Gastrocnemius medialis (tissue), 4 donors: ENCODE measurements at regions not wholly inside any gene's neighbourhood (a gene's known extent, or its start where the extent isn't known, plus 50 kb on each side); places are given as distances from the start of the nearest gene placed in this dataset.

Experiments
- CTCF ChIP-seq, 5 experiments: fragments of 450-650 bp in 3 of 5; fragments of 200-600 bp in 2 of 5; sonication (generic) in 2 of 5; IDR thresholded peaks in 4 of 5; conservative IDR thresholded peaks in 1 of 5; 1 replicate in 4 of 5; 2 replicates in 1 of 5; pipeline ENCODE4 v1.5.1; 2016 to 2019; ENCODE audit warnings: antibody characterized with exemption in 5 of 5, mild to moderate bottlenecking in 3 of 5, moderate library complexity in 3 of 5
- POLR2A ChIP-seq, 2 donors: fragments of 450-650 bp; IDR thresholded peaks; one replicate each; pipeline ENCODE4 v1.6.1; 2017; ENCODE audit warnings: antibody characterized with exemption in 2 of 2, mild to moderate bottlenecking in 2 of 2, moderate library complexity in 2 of 2

GRCh38 chr1:189927641-189928040 lies 550.0 kb downstream of the BRINP3 start:
- no peak for TF ChIP-seq CTCF (IDR thresholded peaks at IDR 0.05 in 4 of 5, conservative IDR thresholded peaks at IDR 0.05 in 1 of 5)
- TF ChIP-seq POLR2A (IDR thresholded peaks at IDR 0.05), result no peak
